MV-4-11 (cell line): ENCODE measurements at regions not wholly inside any gene's neighbourhood (a gene's known extent, or its start where the extent isn't known, plus 50 kb on each side); places are given as distances from the start of the nearest gene placed in this dataset.

Experiments used
- DNase-seq: peaks from one replicate; lab custom pipeline; 2025; lab: John Stamatoyannopoulos, UW

DNA sequence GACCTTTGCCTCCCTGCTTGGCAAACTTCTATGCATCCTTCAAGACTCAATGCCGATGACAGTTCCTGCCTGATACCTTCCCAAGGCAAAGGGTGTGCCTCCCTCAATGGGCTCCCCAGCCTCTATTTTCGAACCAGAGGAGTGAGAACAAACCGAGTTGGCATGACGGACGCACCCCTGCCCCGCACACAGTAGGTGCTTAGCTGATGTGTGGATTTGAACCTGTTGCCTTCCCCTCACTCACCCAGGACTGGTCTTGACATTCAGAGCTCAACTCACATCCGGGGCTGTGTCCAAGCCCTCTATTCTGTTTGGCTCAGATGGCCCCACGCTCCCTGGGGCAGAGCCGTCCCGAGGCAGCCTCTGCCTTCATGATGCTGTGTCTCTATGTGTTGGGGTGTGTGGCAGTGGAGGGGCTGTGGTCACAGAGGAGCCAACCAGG lies 52.2 kb upstream of the SLC6A11 start:
- no peak for DNase-seq

DNA sequence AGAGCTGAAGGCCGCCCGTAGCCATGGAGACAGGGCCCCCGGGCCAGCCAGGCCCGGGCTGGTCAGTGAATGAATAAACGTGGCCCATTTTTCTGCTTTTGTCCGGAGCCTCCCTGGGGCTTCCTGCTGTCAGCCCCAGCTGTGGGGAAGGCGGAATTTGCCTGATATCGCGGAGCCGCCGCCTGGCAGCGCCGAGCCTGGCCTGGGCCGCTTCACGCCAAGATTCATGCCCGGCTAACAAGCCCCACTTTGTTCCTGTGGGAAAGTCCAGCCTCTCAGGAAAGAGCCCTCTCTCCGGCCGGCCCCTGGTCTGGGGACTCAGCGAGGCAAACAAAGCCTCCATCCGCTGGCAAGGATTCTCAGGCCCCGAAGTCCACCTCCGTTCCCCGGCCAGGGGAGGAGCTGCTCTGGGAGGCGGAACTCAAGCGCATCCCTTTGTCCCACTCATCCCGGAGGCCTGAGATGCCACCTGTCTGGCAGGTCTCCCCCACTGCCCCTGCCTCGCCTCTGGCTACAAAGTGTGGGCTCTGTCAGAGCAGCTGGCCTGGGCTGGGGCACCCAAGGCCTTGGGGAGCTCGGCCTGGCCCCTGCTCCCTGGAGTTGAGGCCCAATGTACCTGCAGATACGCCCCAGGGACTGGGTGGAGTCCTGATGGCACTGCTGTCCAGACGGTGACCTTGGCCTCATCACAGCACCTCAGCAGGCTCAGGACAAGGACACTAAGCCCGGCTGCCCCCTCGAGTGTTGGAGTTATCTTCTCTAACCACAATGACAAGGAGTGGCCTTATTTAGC lies 51.6 kb upstream of the SLC6A11 start:
- no peak for DNase-seq

DNA sequence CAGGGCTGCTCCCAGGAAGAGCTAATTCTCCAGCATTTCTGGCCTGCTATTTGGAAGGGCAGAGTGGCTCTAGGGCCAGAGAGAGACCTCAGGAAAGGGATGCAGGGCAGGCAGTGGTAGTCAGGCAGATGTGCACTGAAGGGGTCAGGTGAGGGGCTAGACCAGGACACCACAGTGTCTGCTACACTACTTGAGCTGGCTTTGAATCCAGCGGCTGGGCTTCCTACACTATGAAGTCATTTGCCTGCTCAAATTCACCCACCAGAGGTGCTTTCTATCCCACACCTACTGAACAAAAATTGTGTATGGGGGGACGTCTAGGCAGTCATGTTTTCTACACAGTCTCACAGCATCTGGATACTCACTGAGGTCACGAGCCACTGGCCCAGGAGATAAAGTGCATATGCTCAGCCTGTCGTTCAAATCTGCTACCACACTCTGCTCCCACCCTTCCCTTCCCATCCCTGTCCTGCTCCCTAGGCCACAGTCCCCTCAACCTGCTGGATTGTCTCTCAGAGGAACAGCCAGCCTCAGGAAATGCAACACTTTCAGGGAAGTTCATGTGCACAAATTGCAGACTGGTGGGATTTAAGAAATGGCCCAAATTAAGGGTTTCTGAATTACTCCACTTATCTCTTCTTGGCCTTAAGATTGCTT lies 49.9 kb upstream of the SLC6A11 start:
- DNase-seq = no peak
